ENCODE measurements at regions not wholly inside any gene's neighbourhood (a gene's known extent, or its start where the extent isn't known, plus 50 kb on each side); places are given as distances from the start of the nearest gene placed in this dataset.

DNA sequence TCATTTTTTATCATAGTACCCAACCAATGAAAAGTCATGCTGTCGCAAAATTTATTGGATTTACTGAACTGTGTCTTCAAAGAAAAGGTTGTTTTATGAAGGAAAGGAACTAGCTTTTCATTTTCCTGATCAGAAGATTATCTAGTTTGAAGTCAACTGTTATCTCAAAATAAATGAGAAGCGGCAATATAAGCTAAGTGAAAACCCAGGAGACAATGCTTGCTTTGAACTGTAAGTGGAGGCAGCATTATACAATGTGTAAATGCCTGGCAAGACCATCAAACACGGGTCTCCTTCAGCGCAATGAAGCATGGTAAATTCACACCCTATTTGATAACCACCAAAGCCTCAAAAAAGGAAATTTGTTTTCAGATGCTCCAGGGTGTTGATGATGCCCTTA is 134.4 kb upstream of the PTBP2 start:
- no TSS peak for BruUV-seq (replicated peaks)
- 32% methylated on average over 4 of the region's 4 CpGs for WGBS (ENCODE audit: low lambda C conversion rate)
- POLR2A ChIA-PET, result no interaction called here
- Histone ChIP-seq H3K9me3 (ENCODE audit: low read length) (no peaks in the 10 kb centered on the region), H3K27me3 (ENCODE audit: control insufficient read depth in 1 of 2, insufficient read depth in 2 of 2, low read length in 2 of 2) (no peaks in the 10 kb centered on the region), H4K20me1 (ENCODE audit: insufficient read depth, low read length) (no peaks in the 10 kb centered on the region), H3K9ac (ENCODE audit: insufficient read depth, low read depth, low read length) (no peak overlapping the region), H3K4me1 (ENCODE audit: insufficient read depth, low read length) (no peaks in the 10 kb centered on the region), H2AFZ (ENCODE audit: low read length) (no peak overlapping the region), H3K4me3 (replicated peaks in 1 of 3; ENCODE audit: insufficient read depth in 1 of 3, low read depth in 2 of 3, low read length in 3 of 3) (no peak overlapping the region), H3K79me2 (ENCODE audit: insufficient read depth, low read length) (no peaks in the 10 kb centered on the region), H3K36me3 (replicated peaks in 1 of 2; ENCODE audit: control insufficient read depth in 1 of 2, insufficient read depth in 2 of 2, low read length in 2 of 2) (no peaks in the 10 kb centered on the region), H3K27ac (ENCODE audit: extremely low read length, insufficient read depth, low read length) (no peak overlapping the region), H3K4me2 (ENCODE audit: low read depth, low read length) (no peak overlapping the region)
- no peak for ATAC-seq
- in situ Hi-C loops (cut with HindIII; ENCODE audit: extremely low pct_ligation_motif_present, low pct_unique_long_range_greater_than_20kb), result no loop called here
- CTCF ChIA-PET (ENCODE audit: low intra/inter-chr PET ratio, low total read pairs), result no interaction called here
- intact Hi-C loops (cut with micrococcal nuclease; ENCODE audit: unreplicated experiment), result loop anchor here (5.0 kb wide), 1 partner anchor 260 kb away; no protein-coding TSS in a partner anchor
- no peak for TF ChIP-seq PCBP2 (optimal IDR thresholded peaks at IDR 0.05; ENCODE audit: low read depth, low read length, poor library complexity, severe bottlenecking)
- TF ChIP-seq, protein P1, sequence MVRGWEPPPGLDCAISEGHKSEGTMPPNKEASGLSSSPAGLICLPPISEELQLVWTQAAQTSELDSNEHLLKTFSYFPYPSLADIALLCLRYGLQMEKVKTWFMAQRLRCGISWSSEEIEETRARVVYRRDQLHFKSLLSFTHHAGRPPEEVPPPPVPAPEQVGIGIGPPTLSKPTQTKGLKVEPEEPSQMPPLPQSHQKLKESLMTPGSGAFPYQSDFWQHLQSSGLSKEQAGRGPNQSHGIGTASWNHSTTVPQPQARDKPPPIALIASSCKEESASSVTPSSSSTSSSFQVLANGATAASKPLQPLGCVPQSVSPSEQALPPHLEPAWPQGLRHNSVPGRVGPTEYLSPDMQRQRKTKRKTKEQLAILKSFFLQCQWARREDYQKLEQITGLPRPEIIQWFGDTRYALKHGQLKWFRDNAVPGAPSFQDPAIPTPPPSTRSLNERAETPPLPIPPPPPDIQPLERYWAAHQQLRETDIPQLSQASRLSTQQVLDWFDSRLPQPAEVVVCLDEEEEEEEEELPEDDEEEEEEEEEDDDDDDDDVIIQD (CRISPR knock-in tag; IDR thresholded peaks at IDR 0.05; ENCODE audit: low read depth), result no peak
- TF ChIP-seq TGIF2 (CRISPR knock-in tag; IDR thresholded peaks at IDR 0.05), result no peak
- TF ChIP-seq PCBP1 (IDR thresholded peaks at IDR 0.05; ENCODE audit: borderline replicate concordance, low read depth, low read length), result no peak
- TF ChIP-seq ZC3H13 (CRISPR knock-in tag; IDR thresholded peaks at IDR 0.05), result no peak
- TF ChIP-seq NCOA1 (CRISPR knock-in tag; IDR thresholded peaks at IDR 0.05), result no peak
- TF ChIP-seq RBM39 (IDR thresholded peaks at IDR 0.05; ENCODE audit: low read depth, low read length, poor library complexity, severe bottlenecking), result no peak
- TF ChIP-seq ZBTB3 (CRISPR knock-in tag; IDR thresholded peaks at IDR 0.05; ENCODE audit: borderline replicate concordance, low read depth), result no peak
- TF ChIP-seq ZNF775 (CRISPR knock-in tag; IDR thresholded peaks at IDR 0.05; ENCODE audit: borderline replicate concordance), result no peak
- TF ChIP-seq ZNF230 (CRISPR knock-in tag; IDR thresholded peaks at IDR 0.05), result no peak
- no peak for TF ChIP-seq ZNF839 (CRISPR knock-in tag; IDR thresholded peaks at IDR 0.05; ENCODE audit: borderline replicate concordance)
- no peak for TF ChIP-seq PRMT3 (CRISPR knock-in tag; IDR thresholded peaks at IDR 0.05; ENCODE audit: borderline replicate concordance, low read depth)
- TF ChIP-seq, protein P2, sequence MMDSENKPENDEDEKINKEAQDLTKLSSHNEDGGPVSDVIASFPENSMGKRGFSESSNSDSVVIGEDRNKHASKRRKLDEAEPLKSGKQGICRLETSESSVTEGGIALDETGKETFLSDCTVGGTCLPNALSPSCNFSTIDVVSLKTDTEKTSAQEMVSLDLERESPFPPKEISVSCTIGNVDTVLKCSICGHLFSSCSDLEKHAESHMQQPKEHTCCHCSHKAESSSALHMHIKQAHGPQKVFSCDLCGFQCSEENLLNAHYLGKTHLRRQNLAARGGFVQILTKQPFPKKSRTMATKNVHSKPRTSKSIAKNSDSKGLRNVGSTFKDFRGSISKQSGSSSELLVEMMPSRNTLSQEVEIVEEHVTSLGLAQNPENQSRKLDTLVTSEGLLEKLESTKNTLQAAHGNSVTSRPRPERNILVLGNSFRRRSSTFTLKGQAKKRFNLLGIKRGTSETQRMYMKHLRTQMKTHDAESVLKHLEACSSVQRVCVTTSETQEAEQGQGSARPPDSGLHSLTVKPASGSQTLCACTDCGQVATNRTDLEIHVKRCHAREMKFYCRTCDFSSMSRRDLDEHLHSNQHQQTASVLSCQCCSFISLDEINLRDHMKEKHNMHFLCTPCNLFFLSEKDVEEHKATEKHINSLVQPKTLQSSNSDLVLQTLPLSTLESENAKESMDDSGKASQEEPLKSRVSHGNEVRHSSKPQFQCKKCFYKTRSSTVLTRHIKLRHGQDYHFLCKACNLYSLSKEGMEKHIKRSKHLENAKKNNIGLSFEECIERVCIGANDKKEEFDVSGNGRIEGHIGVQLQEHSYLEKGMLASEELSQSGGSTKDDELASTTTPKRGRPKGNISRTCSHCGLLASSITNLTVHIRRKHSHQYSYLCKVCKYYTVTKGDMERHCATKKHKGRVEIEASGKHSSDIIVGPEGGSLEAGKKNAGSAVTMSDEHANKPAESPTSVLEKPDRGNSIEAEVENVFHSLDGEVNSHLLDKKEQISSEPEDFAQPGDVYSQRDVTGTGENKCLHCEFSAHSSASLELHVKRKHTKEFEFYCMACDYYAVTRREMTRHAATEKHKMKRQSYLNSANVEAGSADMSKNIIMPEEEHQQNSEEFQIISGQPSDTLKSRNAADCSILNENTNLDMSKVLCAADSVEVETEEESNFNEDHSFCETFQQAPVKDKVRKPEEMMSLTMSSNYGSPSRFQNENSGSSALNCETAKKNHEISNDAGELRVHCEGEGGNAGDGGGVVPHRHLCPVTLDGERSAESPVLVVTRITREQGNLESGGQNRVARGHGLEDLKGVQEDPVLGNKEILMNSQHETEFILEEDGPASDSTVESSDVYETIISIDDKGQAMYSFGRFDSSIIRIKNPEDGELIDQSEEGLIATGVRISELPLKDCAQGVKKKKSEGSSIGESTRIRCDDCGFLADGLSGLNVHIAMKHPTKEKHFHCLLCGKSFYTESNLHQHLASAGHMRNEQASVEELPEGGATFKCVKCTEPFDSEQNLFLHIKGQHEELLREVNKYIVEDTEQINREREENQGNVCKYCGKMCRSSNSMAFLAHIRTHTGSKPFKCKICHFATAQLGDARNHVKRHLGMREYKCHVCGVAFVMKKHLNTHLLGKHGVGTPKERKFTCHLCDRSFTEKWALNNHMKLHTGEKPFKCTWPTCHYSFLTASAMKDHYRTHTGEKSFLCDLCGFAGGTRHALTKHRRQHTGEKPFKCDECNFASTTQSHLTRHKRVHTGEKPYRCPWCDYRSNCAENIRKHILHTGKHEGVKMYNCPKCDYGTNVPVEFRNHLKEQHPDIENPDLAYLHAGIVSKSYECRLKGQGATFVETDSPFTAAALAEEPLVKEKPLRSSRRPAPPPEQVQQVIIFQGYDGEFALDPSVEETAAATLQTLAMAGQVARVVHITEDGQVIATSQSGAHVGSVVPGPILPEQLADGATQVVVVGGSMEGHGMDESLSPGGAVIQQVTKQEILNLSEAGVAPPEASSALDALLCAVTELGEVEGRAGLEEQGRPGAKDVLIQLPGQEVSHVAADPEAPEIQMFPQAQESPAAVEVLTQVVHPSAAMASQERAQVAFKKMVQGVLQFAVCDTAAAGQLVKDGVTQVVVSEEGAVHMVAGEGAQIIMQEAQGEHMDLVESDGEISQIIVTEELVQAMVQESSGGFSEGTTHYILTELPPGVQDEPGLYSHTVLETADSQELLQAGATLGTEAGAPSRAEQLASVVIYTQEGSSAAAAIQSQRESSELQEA (CRISPR knock-in tag; IDR thresholded peaks at IDR 0.05; ENCODE audit: not compliant biosample characterization), result no peak
- FAIRE-seq, result no peak
- no peak for DNase-seq (ENCODE audit: low spot score)
